Ovary (tissue), 3 donors: ENCODE measurements at regions not wholly inside any gene's neighbourhood (a gene's known extent, or its start where the extent isn't known, plus 50 kb on each side); places are given as distances from the start of the nearest gene placed in this dataset.

Experiments
- EP300 ChIP-seq: sonication (generic); formaldehyde crosslinking; IDR thresholded peaks from one replicate; pipeline ENCODE4 v1.6.1; 2017; ENCODE audit warnings: antibody characterized with exemption
- POLR2A ChIP-seq: fragments of 450-650 bp; IDR thresholded peaks from one replicate; pipeline ENCODE4 v1.6.1; 2017; ENCODE audit warnings: antibody characterized with exemption, mild to moderate bottlenecking, moderate library complexity
- TF ChIP-seq, protein P1 (sequence below), 3 donors: fragments of 450-650 bp in 2 of 3; fragments of 200-600 bp in 1 of 3; IDR thresholded peaks; one replicate each; pipeline versions ENCODE4 v1.5.1 to v1.8.0; 2016 to 2022; ENCODE audit warnings: antibody characterized with exemption in 3 of 3, mild to moderate bottlenecking in 1 of 3
- donor health status: DM: no; HTN: no; CAD: no.

GRCh38 chr1:194829492-194829891 is 1643.1 kb upstream of the B3GALT2 start:
- TF ChIP-seq, protein P1, sequence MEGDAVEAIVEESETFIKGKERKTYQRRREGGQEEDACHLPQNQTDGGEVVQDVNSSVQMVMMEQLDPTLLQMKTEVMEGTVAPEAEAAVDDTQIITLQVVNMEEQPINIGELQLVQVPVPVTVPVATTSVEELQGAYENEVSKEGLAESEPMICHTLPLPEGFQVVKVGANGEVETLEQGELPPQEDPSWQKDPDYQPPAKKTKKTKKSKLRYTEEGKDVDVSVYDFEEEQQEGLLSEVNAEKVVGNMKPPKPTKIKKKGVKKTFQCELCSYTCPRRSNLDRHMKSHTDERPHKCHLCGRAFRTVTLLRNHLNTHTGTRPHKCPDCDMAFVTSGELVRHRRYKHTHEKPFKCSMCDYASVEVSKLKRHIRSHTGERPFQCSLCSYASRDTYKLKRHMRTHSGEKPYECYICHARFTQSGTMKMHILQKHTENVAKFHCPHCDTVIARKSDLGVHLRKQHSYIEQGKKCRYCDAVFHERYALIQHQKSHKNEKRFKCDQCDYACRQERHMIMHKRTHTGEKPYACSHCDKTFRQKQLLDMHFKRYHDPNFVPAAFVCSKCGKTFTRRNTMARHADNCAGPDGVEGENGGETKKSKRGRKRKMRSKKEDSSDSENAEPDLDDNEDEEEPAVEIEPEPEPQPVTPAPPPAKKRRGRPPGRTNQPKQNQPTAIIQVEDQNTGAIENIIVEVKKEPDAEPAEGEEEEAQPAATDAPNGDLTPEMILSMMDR (IDR thresholded peaks at IDR 0.05): no peak
- TF ChIP-seq EP300 (no peak), POLR2A (no peak)
